HepG2 (cell line): ENCODE measurements at regions not wholly inside any gene's neighbourhood (a gene's known extent, or its start where the extent isn't known, plus 50 kb on each side); places are given as distances from the start of the nearest gene placed in this dataset.

Experiments
- ATAC-seq: fragments of 200-7000 bp; cut with Tn5 transposase; 3 replicates; pipeline ENCODE4 v1.9.1; 2020; ENCODE audit warnings: mild to moderate bottlenecking, moderate library complexity
- BruUV-seq: library from RNA; stranded (reverse); fragments of 400-500 nt; replicated peaks from 2 replicates; lab custom pipeline; 2021; lab: Mats Ljungman, UMichigan
- CTCF ChIA-PET: fragments of 300-600 bp; formaldehyde crosslinking; extraction: SDS; loops from one replicate; lab custom pipeline; 2021; ENCODE audit warnings: low total read pairs, inconsistent platforms, low intra/inter-chr PET ratio; lab: Yijun Ruan, JAX
- POLR2A ChIA-PET: fragments of 350-600 bp; sonication (Branson Sonifier 250); formaldehyde crosslinking; loops from one replicate; lab custom pipeline; 2020; ENCODE audit warnings: antibody characterized with exemption, inconsistent platforms; lab: Yijun Ruan, JAX
- DNase-seq: peaks from one replicate; pipeline ENCODE4 v3.0.0-alpha.2; 2015; ENCODE audit warnings: low spot score
- FAIRE-seq: peaks from 3 replicates; lab custom pipeline; 2011; peaks lifted over from hg19 to GRCh38; lab: Jason Lieb, UNC
- H2AFZ ChIP-seq: one replicate; pipeline ENCODE4 v1.6.1; 2011; ENCODE audit warnings: low read length, inconsistent platforms
- H3K27ac ChIP-seq: fragments of 300-600 bp; 3 replicates; pipeline ENCODE4 v1.8.0; 2011; ENCODE audit warnings: mixed run types, mild to moderate bottlenecking, mixed read lengths, low read length, inconsistent platforms; ENCODE audit not compliant: insufficient read depth; ENCODE audit errors: extremely low read length
- H3K27me3 ChIP-seq, 2 experiments: fragments of 200-600 bp in 1 of 2; 2 replicates in 1 of 2; 3 replicates in 1 of 2; pipeline versions ENCODE4 v1.6.0 to v1.8.0; 2011; ENCODE audit warnings: low read length in 2 of 2, mild to moderate bottlenecking in 2 of 2, moderate library complexity in 2 of 2, inconsistent platforms in 1 of 2; ENCODE audit not compliant: insufficient read depth in 2 of 2, control insufficient read depth in 1 of 2
- H3K36me3 ChIP-seq, 2 experiments: fragments of 200-600 bp in 1 of 2; replicated peaks in 1 of 2; 2 replicates in 1 of 2; 3 replicates in 1 of 2; pipeline versions ENCODE4 v1.5.1 to v1.8.0; 2011; ENCODE audit warnings: low read length in 2 of 2, inconsistent platforms in 1 of 2; ENCODE audit not compliant: insufficient read depth in 2 of 2, control insufficient read depth in 1 of 2
- H3K4me1 ChIP-seq: 2 replicates; pipeline ENCODE4 v1.5.1; 2012; ENCODE audit warnings: low read length, inconsistent platforms; ENCODE audit not compliant: insufficient read depth
- H3K4me2 ChIP-seq: 2 replicates; pipeline ENCODE4 v1.6.0; 2011; ENCODE audit warnings: low read depth, low read length, inconsistent platforms
- H3K4me3 ChIP-seq, 3 experiments: fragments of 200-600 bp in 1 of 3; sonication (generic), shearing (Covaris generic) in 1 of 3; replicated peaks in 1 of 3; 2 replicates each; pipeline ENCODE4 v1.5.1; 2011 to 2016; ENCODE audit warnings: low read length in 3 of 3, inconsistent platforms in 2 of 3, low read depth in 2 of 3, mild to moderate bottlenecking in 2 of 3, control low read depth in 1 of 3, mixed read lengths in 1 of 3; ENCODE audit not compliant: insufficient read depth in 1 of 3
- H3K79me2 ChIP-seq: one replicate; pipeline ENCODE4 v1.6.1; 2011; ENCODE audit warnings: low read length, inconsistent platforms; ENCODE audit not compliant: insufficient read depth
- H3K9ac ChIP-seq: 2 replicates; pipeline ENCODE4 v1.6.0; 2011; ENCODE audit warnings: mild to moderate bottlenecking, low read depth, low read length, inconsistent platforms; ENCODE audit not compliant: insufficient read depth
- H3K9me3 ChIP-seq: 2 replicates; pipeline ENCODE4 v1.5.1; 2012; ENCODE audit warnings: mild to moderate bottlenecking, low read length
- H4K20me1 ChIP-seq: 2 replicates; pipeline ENCODE4 v1.6.0; 2011; ENCODE audit warnings: inconsistent platforms, mild to moderate bottlenecking, low read length, moderate library complexity; ENCODE audit not compliant: insufficient read depth
- FOXP4 ChIP-seq: sonication (generic); formaldehyde crosslinking; IDR thresholded peaks from 2 replicates; pipeline ENCODE4 v1.4.0; 2020; ENCODE audit warnings: missing genetic modification reagents
- GLI4 ChIP-seq: sonication (generic); formaldehyde crosslinking; IDR thresholded peaks from 2 replicates; pipeline ENCODE4 v1.5.1; 2020; ENCODE audit warnings: missing genetic modification reagents, mild to moderate bottlenecking, moderate library complexity, borderline replicate concordance
- HOXA9 ChIP-seq: sonication (generic); formaldehyde crosslinking; IDR thresholded peaks from 2 replicates; pipeline ENCODE4 v1.8.1; 2022; ENCODE audit warnings: missing genetic modification reagents, mild to moderate bottlenecking, moderate library complexity, borderline replicate concordance
- IRF1 ChIP-seq: sonication (generic); formaldehyde crosslinking; IDR thresholded peaks from 2 replicates; pipeline ENCODE4 v1.4.0; 2020; ENCODE audit warnings: low read depth, mild to moderate bottlenecking, missing genetic modification reagents
- KDM2A ChIP-seq: sonication (generic); formaldehyde crosslinking; IDR thresholded peaks from 2 replicates; pipeline ENCODE4 v1.4.0; 2020; ENCODE audit warnings: low read depth, missing genetic modification reagents, borderline replicate concordance
- NCOA2 ChIP-seq: sonication (generic); formaldehyde crosslinking; IDR thresholded peaks from 2 replicates; pipeline ENCODE4 v1.8.0; 2022; ENCODE audit warnings: inconsistent platforms
- NFYB ChIP-seq: sonication (generic); formaldehyde crosslinking; IDR thresholded peaks from 2 replicates; pipeline ENCODE4 v1.4.0; 2020; ENCODE audit warnings: missing genetic modification reagents
- NR1H2 ChIP-seq: sonication (generic); formaldehyde crosslinking; IDR thresholded peaks from 2 replicates; pipeline ENCODE4 v1.8.1; 2022; ENCODE audit warnings: low read depth, missing genetic modification reagents, borderline replicate concordance
- REL ChIP-seq: sonication (generic); formaldehyde crosslinking; conservative IDR thresholded peaks from 2 replicates; pipeline ENCODE4 v1.8.0; 2022; ENCODE audit warnings: mild to moderate bottlenecking, missing genetic modification reagents, moderate library complexity
- SALL1 ChIP-seq: sonication (generic); formaldehyde crosslinking; IDR thresholded peaks from 2 replicates; pipeline ENCODE4 v1.8.0; 2022; ENCODE audit warnings: mild to moderate bottlenecking, missing genetic modification reagents
- TGIF2 ChIP-seq: IDR thresholded peaks from 2 replicates; pipeline ENCODE4 v1.6.1; 2016; ENCODE audit warnings: control low read depth, missing compliant biosample characterization
- ZNF367 ChIP-seq: sonication (generic); formaldehyde crosslinking; IDR thresholded peaks from 2 replicates; pipeline ENCODE4 v1.4.0; 2020; ENCODE audit warnings: missing genetic modification reagents, borderline replicate concordance
- ZNF782 ChIP-seq: sonication (generic); formaldehyde crosslinking; IDR thresholded peaks from 2 replicates; pipeline ENCODE4 v1.4.0; 2020; ENCODE audit warnings: missing genetic modification reagents, mild to moderate bottlenecking, borderline replicate concordance
- ZNF883 ChIP-seq: sonication (generic); formaldehyde crosslinking; IDR thresholded peaks from 2 replicates; pipeline ENCODE4 v1.5.1; 2020; ENCODE audit warnings: mild to moderate bottlenecking, missing genetic modification reagents; ENCODE audit errors: not compliant biosample characterization
- WGBS: methylation state at CpG from one replicate; pipeline ENCODE4 v1.1.6; 2017; ENCODE audit warnings: low lambda C conversion rate; 5-methylcytosine and 5-hydroxymethylcytosine counted together
- in situ Hi-C: cut with HindIII; loops from 2 replicates; pipeline ENCODE4 v1.10.0; 2017; ENCODE audit warnings: low pct_unique_long_range_greater_than_20kb; ENCODE audit not compliant: extremely low pct_ligation_motif_present
- intact Hi-C: fragments of 100-400 bp; cut with micrococcal nuclease; formaldehyde crosslinking; loops from one replicate; pipeline ENCODE4 v1.10.0; 2022; ENCODE audit not compliant: unreplicated experiment
- TF ChIP-seq, protein P1 (sequence below): sonication (generic); formaldehyde crosslinking; IDR thresholded peaks from 2 replicates; pipeline ENCODE4 v1.5.0; 2020; ENCODE audit warnings: missing genetic modification reagents
- TF ChIP-seq, protein P2 (sequence below): sonication (generic); formaldehyde crosslinking; IDR thresholded peaks from 2 replicates; pipeline ENCODE4 v1.9.0; 2021; ENCODE audit warnings: missing genetic modification reagents, borderline replicate concordance

- Histone ChIP-seq H3K27me3 (no peaks in the 10 kb centered on the region), H3K9me3 (no peaks in the 10 kb centered on the region), H3K79me2 (no peaks in the 10 kb centered on the region), H3K4me3 (peak overlapping the region; percentile 2 to 38 (median 34); a peak in 4 of 6 replicates), H3K36me3 (no peaks in the 10 kb centered on the region), H4K20me1 (no peaks in the 10 kb centered on the region), H3K4me1 (peaks cover 36% of the 10 kb centered on the region), H3K9ac (peak overlapping the region; percentile 47), H2AFZ (peak overlapping the region; percentile 89), H3K27ac (peak overlapping the region; percentile 73), H3K4me2 (peak overlapping the region; percentile 81)
- POLR2A ChIA-PET, result interaction anchor here (1.0 to 1.5 kb wide), 5 partner anchors 29 to 254 kb away, joined by 3 to 6 read pairs (median 4); no protein-coding TSS in a partner anchor
- peak; percentile 52 for FAIRE-seq
- peak; percentile 89 for ATAC-seq
- in situ Hi-C loops, result no loop called here
- CTCF ChIA-PET, result no interaction called here
- intact Hi-C loops, result loop anchor here (5.0 kb wide), 1 partner anchor 38 kb away; no protein-coding TSS in a partner anchor
- WGBS, result 3% methylated on average over 8 of the region's 8 CpGs
- no TSS peak for BruUV-seq
- peak; percentile 90 for DNase-seq
- TF ChIP-seq REL (CRISPR knock-in tag), result no peak
- no peak for TF ChIP-seq TGIF2
- no peak for TF ChIP-seq ZNF367
- no peak for TF ChIP-seq HOXA9 (CRISPR knock-in tag)
- TF ChIP-seq, protein P1, sequence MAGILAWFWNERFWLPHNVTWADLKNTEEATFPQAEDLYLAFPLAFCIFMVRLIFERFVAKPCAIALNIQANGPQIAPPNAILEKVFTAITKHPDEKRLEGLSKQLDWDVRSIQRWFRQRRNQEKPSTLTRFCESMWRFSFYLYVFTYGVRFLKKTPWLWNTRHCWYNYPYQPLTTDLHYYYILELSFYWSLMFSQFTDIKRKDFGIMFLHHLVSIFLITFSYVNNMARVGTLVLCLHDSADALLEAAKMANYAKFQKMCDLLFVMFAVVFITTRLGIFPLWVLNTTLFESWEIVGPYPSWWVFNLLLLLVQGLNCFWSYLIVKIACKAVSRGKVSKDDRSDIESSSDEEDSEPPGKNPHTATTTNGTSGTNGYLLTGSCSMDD (CRISPR knock-in tag), result no peak
- no peak for TF ChIP-seq GLI4
- TF ChIP-seq, protein P2, sequence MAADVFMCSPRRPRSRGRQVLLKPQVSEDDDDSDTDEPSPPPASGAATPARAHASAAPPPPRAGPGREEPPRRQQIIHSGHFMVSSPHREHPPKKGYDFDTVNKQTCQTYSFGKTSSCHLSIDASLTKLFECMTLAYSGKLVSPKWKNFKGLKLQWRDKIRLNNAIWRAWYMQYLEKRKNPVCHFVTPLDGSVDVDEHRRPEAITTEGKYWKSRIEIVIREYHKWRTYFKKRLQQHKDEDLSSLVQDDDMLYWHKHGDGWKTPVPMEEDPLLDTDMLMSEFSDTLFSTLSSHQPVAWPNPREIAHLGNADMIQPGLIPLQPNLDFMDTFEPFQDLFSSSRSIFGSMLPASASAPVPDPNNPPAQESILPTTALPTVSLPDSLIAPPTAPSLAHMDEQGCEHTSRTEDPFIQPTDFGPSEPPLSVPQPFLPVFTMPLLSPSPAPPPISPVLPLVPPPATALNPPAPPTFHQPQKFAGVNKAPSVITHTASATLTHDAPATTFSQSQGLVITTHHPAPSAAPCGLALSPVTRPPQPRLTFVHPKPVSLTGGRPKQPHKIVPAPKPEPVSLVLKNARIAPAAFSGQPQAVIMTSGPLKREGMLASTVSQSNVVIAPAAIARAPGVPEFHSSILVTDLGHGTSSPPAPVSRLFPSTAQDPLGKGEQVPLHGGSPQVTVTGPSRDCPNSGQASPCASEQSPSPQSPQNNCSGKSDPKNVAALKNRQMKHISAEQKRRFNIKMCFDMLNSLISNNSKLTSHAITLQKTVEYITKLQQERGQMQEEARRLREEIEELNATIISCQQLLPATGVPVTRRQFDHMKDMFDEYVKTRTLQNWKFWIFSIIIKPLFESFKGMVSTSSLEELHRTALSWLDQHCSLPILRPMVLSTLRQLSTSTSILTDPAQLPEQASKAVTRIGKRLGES (CRISPR knock-in tag), result 0 out of 2 replicates have a peak, but pooled peaks have one; percentile 44
- TF ChIP-seq KDM2A, result no peak
- TF ChIP-seq IRF1 (CRISPR knock-in tag), result no peak
- peak; percentile 44 for TF ChIP-seq SALL1 (CRISPR knock-in tag)
- TF ChIP-seq NCOA2 (CRISPR knock-in tag), result peak; percentile 66; the same call in 1 of the 2 replicates
- TF ChIP-seq FOXP4 (CRISPR knock-in tag), result 0 out of 2 replicates have a peak, but pooled peaks have one; percentile 20
- no peak for TF ChIP-seq NFYB
- no peak for TF ChIP-seq NR1H2 (CRISPR knock-in tag)
- no peak for TF ChIP-seq ZNF782 (CRISPR knock-in tag)
- no peak for TF ChIP-seq ZNF883
Observed at GRCh38 chr12:93273834-93274564, 103.7 kb upstream of the NUDT4 start.
